HCT116 (cell line): ENCODE measurements at regions not wholly inside any gene's neighbourhood (a gene's known extent, or its start where the extent isn't known, plus 50 kb on each side); places are given as distances from the start of the nearest gene placed in this dataset.

Experiments
- ATAC-seq: fragments of 200-7000 bp; cut with Tn5 transposase; 2 replicates; pipeline ENCODE4 v1.9.1; 2020; ENCODE audit warnings: mild to moderate bottlenecking, moderate library complexity
- BruUV-seq: library from RNA; stranded (reverse); fragments of 400-500 nt; replicated peaks from 2 replicates; lab custom pipeline; 2021; lab: Mats Ljungman, UMichigan
- CTCF ChIA-PET: fragments of 300-600 bp; sonication (Branson Sonifier 250); formaldehyde crosslinking; loops from one replicate; lab custom pipeline; 2021; ENCODE audit warnings: antibody characterized with exemption; lab: Charles Lee
- POLR2A ChIA-PET: fragments of 300-600, 350-600 bp; sonication (Branson Sonifier 250); formaldehyde crosslinking; loops from one replicate; lab custom pipeline; 2021; ENCODE audit warnings: antibody characterized with exemption; lab: Charles Lee
- RAD21 ChIA-PET, 2 experiments: fragments of 300-600 bp; sonication (Branson Sonifier 250); formaldehyde crosslinking; loops; one replicate each; lab custom pipeline; 2023; ENCODE audit warnings: low total read pairs in 2 of 2; ENCODE audit not compliant: uncharacterized antibody in 2 of 2, unreplicated experiment in 2 of 2, low non-redundant PET in 1 of 2; lab: Charles Lee
- DNase-seq: peaks from one replicate; pipeline ENCODE4 v3.0.0-alpha.2; 2010; ENCODE audit warnings: low read depth, low spot score
- H2AFZ ChIP-seq: fragments of 200-600 bp; shearing (Covaris generic), sonication (generic); 2 replicates; pipeline ENCODE4 v1.6.1; 2017; ENCODE audit warnings: low read depth, mixed run types, mixed read lengths, antibody characterized with exemption, low read length; ENCODE audit not compliant: poor library complexity, severe bottlenecking
- H3K27ac ChIP-seq: 2 replicates; pipeline ENCODE4 v1.5.1; 2012; ENCODE audit warnings: low read depth, low read length
- H3K27me3 ChIP-seq: fragments of 200-600 bp; sonication (generic); 2 replicates; pipeline ENCODE4 v1.6.1; 2016; ENCODE audit warnings: mixed run types, low read length, mixed read lengths; ENCODE audit not compliant: insufficient read depth
- H3K36me3 ChIP-seq, 2 experiments: fragments of 200-500 bp in 1 of 2; fragments of 200-600 bp in 1 of 2; sonication (Bioruptor generic) in 1 of 2; sonication (generic) in 1 of 2; 2 replicates each; pipeline versions ENCODE4 v1.5.1 to v1.6.1; 2014 to 2016; ENCODE audit warnings: low read length in 2 of 2, inconsistent platforms in 1 of 2, mixed read lengths in 1 of 2, mixed run types in 1 of 2; ENCODE audit not compliant: insufficient read depth in 2 of 2, control insufficient read depth in 1 of 2
- H3K4me1 ChIP-seq, 2 experiments: fragments of 200-600 bp in 1 of 2; sonication (generic) in 1 of 2; 2 replicates each; pipeline versions ENCODE4 v1.5.1 to v1.6.1; 2012 to 2017; ENCODE audit warnings: low read length in 2 of 2, inconsistent platforms in 1 of 2, mild to moderate bottlenecking in 1 of 2, mixed read lengths in 1 of 2, mixed run types in 1 of 2, moderate library complexity in 1 of 2; ENCODE audit not compliant: insufficient read depth in 2 of 2, control insufficient read depth in 1 of 2
- H3K4me2 ChIP-seq: fragments of 200-600 bp; sonication (generic); 2 replicates; pipeline ENCODE4 v1.6.1; 2017; ENCODE audit warnings: mixed run types, low read length, mixed read lengths
- H3K4me3 ChIP-seq, 2 experiments: fragments of 200-600 bp in 1 of 2; sonication (generic) in 1 of 2; replicated peaks in 1 of 2; 2 replicates each; pipeline ENCODE4 v1.5.1; 2011 to 2016; ENCODE audit warnings: low read length in 2 of 2, control low read depth in 1 of 2, low read depth in 1 of 2, mild to moderate bottlenecking in 1 of 2, mixed read lengths in 1 of 2, mixed run types in 1 of 2
- H3K79me2 ChIP-seq: fragments of 200-600 bp; sonication (generic); 2 replicates; pipeline ENCODE4 v1.6.1; 2017; ENCODE audit warnings: mild to moderate bottlenecking, mixed run types, low read length, moderate library complexity, mixed read lengths; ENCODE audit not compliant: insufficient read depth
- H3K9ac ChIP-seq: fragments of 200-600 bp; sonication (generic); 2 replicates; pipeline ENCODE4 v1.6.1; 2016; ENCODE audit warnings: low read length, mixed read lengths
- H3K9me2 ChIP-seq: fragments of 200-600 bp; sonication (generic), shearing (Covaris generic); 2 replicates; pipeline ENCODE4 v1.6.1; 2017; ENCODE audit warnings: mixed run types, mild to moderate bottlenecking, moderate library complexity; ENCODE audit not compliant: insufficient read depth
- H3K9me3 ChIP-seq, 2 experiments: fragments of 200-500 bp in 1 of 2; fragments of 200-600 bp in 1 of 2; sonication (Bioruptor generic) in 1 of 2; sonication (generic) in 1 of 2; 2 replicates each; pipeline ENCODE4 v1.6.1; 2014 to 2017; ENCODE audit warnings: low read length in 2 of 2, mixed read lengths in 2 of 2, inconsistent platforms in 1 of 2, low read depth in 1 of 2, mild to moderate bottlenecking in 1 of 2, mixed run types in 1 of 2, moderate library complexity in 1 of 2; ENCODE audit not compliant: control insufficient read depth in 1 of 2, insufficient read depth in 1 of 2
- H4K20me1 ChIP-seq: fragments of 200-600 bp; sonication (generic), shearing (Covaris generic); 2 replicates; pipeline ENCODE4 v1.6.1; 2017; ENCODE audit warnings: mixed run types, mild to moderate bottlenecking, moderate library complexity; ENCODE audit not compliant: insufficient read depth
- CEBPB ChIP-seq: IDR thresholded peaks from 2 replicates; pipeline ENCODE4 v1.6.1; 2012; ENCODE audit warnings: low read depth
- EGR1 ChIP-seq: IDR thresholded peaks from 2 replicates; pipeline ENCODE4 v1.6.1; 2012; ENCODE audit warnings: low read depth
- EZH2phosphoT487 ChIP-seq: fragments of 200-600 bp; IDR thresholded peaks from 2 replicates; pipeline ENCODE4 v1.6.1; 2018; ENCODE audit warnings: antibody characterized with exemption, borderline replicate concordance
- POLR2A ChIP-seq: IDR thresholded peaks from 2 replicates; pipeline ENCODE4 v1.7.0; 2011; ENCODE audit warnings: borderline replicate concordance; ENCODE audit not compliant: insufficient read depth, insufficient read length; ENCODE audit errors: extremely low read depth
- RAD21 ChIP-seq: IDR thresholded peaks from 2 replicates; pipeline ENCODE4 v1.6.1; 2012; ENCODE audit warnings: low read depth, mild to moderate bottlenecking
- SIN3A ChIP-seq: IDR thresholded peaks from 2 replicates; pipeline ENCODE4 v1.6.1; 2012; ENCODE audit warnings: low read depth
- SP1 ChIP-seq: IDR thresholded peaks from 2 replicates; pipeline ENCODE4 v1.6.1; 2012; ENCODE audit warnings: low read depth
- TCF7L2 ChIP-seq: IDR thresholded peaks from 2 replicates; pipeline ENCODE4 v1.7.0; 2011; ENCODE audit warnings: borderline replicate concordance, inconsistent platforms; ENCODE audit not compliant: insufficient read depth, insufficient read length; ENCODE audit errors: extremely low read depth
- intact Hi-C: fragments of 100-400 bp; cut with micrococcal nuclease; formaldehyde crosslinking; loops from 2 replicates; pipeline ENCODE4 v1.10.0; 2022
- TF ChIP-seq, protein P1 (sequence below): IDR thresholded peaks from 2 replicates; pipeline ENCODE4 v1.6.1; 2012; ENCODE audit warnings: low read depth

DNA sequence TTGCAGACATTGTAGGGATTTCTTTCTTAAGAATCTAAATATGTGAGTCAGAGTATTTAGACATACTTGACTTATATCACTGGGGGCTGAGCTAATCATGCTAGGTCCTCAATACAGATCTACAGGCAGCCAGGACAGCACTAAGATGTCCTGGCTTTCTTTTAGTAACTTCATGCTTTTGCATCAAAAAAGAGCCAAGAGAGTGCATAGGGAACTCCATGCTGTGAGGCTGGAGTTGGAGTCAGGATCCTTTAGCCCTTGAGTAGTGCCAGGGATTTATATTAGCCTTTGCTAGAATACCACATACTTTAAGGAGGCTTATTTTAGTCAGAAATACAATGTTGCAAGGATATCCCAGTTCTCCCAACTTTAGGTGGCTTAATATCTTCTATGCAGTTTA lies 289.7 kb downstream of the CCDC85A start:
- intact Hi-C loops = no loop called here
- RAD21 ChIA-PET = no interaction called here
- no peak overlapping the region for H2AFZ ChIP-seq
- H3K4me3 ChIP-seq = no peak overlapping the region
- no TSS peak for BruUV-seq
- TF ChIP-seq, protein P1, sequence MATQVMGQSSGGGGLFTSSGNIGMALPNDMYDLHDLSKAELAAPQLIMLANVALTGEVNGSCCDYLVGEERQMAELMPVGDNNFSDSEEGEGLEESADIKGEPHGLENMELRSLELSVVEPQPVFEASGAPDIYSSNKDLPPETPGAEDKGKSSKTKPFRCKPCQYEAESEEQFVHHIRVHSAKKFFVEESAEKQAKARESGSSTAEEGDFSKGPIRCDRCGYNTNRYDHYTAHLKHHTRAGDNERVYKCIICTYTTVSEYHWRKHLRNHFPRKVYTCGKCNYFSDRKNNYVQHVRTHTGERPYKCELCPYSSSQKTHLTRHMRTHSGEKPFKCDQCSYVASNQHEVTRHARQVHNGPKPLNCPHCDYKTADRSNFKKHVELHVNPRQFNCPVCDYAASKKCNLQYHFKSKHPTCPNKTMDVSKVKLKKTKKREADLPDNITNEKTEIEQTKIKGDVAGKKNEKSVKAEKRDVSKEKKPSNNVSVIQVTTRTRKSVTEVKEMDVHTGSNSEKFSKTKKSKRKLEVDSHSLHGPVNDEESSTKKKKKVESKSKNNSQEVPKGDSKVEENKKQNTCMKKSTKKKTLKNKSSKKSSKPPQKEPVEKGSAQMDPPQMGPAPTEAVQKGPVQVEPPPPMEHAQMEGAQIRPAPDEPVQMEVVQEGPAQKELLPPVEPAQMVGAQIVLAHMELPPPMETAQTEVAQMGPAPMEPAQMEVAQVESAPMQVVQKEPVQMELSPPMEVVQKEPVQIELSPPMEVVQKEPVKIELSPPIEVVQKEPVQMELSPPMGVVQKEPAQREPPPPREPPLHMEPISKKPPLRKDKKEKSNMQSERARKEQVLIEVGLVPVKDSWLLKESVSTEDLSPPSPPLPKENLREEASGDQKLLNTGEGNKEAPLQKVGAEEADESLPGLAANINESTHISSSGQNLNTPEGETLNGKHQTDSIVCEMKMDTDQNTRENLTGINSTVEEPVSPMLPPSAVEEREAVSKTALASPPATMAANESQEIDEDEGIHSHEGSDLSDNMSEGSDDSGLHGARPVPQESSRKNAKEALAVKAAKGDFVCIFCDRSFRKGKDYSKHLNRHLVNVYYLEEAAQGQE = no peak
- TF ChIP-seq POLR2A = no peak
- no peak for TF ChIP-seq TCF7L2
- TF ChIP-seq SP1 = no peak
- no peak for TF ChIP-seq EGR1
- TF ChIP-seq EZH2phosphoT487 = no peak
- no peak for TF ChIP-seq CEBPB
- TF ChIP-seq RAD21 = no peak
- no peak for TF ChIP-seq SIN3A
- no peaks in the 10 kb centered on the region for H3K4me1 ChIP-seq
- no peaks in the 10 kb centered on the region for H4K20me1 ChIP-seq
- no peaks in the 10 kb centered on the region for H3K36me3 ChIP-seq
- H3K9me3 ChIP-seq = no peaks in the 10 kb centered on the region
- H3K9ac ChIP-seq = no peak overlapping the region
- CTCF ChIA-PET = no interaction called here
- H3K27me3 ChIP-seq = no peaks in the 10 kb centered on the region
- no peaks in the 10 kb centered on the region for H3K9me2 ChIP-seq
- no peak overlapping the region for H3K27ac ChIP-seq
- H3K4me2 ChIP-seq = no peak overlapping the region
- no peaks in the 10 kb centered on the region for H3K79me2 ChIP-seq
- no peak for ATAC-seq
- no peak for DNase-seq
- POLR2A ChIA-PET = no interaction called here
